K562 (cell line): ENCODE measurements at regions not wholly inside any gene's neighbourhood (a gene's known extent, or its start where the extent isn't known, plus 50 kb on each side); places are given as distances from the start of the nearest gene placed in this dataset.

ENCODE experiments used
- ARID1B ChIP-seq: fragments of 450-650 bp; IDR thresholded peaks from 2 replicates; pipeline ENCODE4 v1.6.1; 2016; ENCODE audit warnings: antibody characterized with exemption, mild to moderate bottlenecking, inconsistent platforms
- ATF7 ChIP-seq: fragments of 450-650 bp; IDR thresholded peaks from 2 replicates; pipeline ENCODE4 v1.7.1; 2014; ENCODE audit warnings: mild to moderate bottlenecking, moderate library complexity
- CHAMP1 ChIP-seq: fragments of 450-650 bp; IDR thresholded peaks from 2 replicates; pipeline ENCODE4 v1.6.1; 2016; ENCODE audit warnings: mild to moderate bottlenecking
- CHD4 ChIP-seq: fragments of 200-600 bp; sonication (generic); IDR thresholded peaks from 3 replicates; pipeline ENCODE4 v1.6.1; 2012; ENCODE audit warnings: low read depth, mild to moderate bottlenecking, mixed read lengths, low read length, inconsistent platforms; ENCODE audit not compliant: insufficient read depth, insufficient replicate concordance, poor library complexity, severe bottlenecking
- CREM ChIP-seq: IDR thresholded peaks from 2 replicates; pipeline ENCODE4 v1.6.1; 2014; ENCODE audit warnings: antibody characterized with exemption, low read depth
- FOS ChIP-seq: IDR thresholded peaks from 3 replicates; pipeline ENCODE4 v1.6.1; 2011; ENCODE audit not compliant: insufficient read length; ENCODE audit errors: extremely low read depth
- FOXA1 ChIP-seq: fragments of 450-650 bp; IDR thresholded peaks from 2 replicates; pipeline ENCODE4 v1.6.1; 2016; ENCODE audit warnings: mild to moderate bottlenecking, borderline replicate concordance
- FOXK2 ChIP-seq, 2 experiments: fragments of 450-650 bp; IDR thresholded peaks in 1 of 2; conservative IDR thresholded peaks in 1 of 2; 2 replicates each; pipeline ENCODE4 v1.6.1; 2016; ENCODE audit warnings: low read depth in 2 of 2, mild to moderate bottlenecking in 1 of 2
- HDAC6 ChIP-seq: IDR thresholded peaks from 2 replicates; pipeline ENCODE4 v1.6.1; 2012; ENCODE audit warnings: low read depth, mild to moderate bottlenecking, control low read depth, inconsistent platforms, low read length, moderate library complexity
- JUND ChIP-seq, 2 experiments: IDR thresholded peaks; 2 replicates in 1 of 2; 3 replicates in 1 of 2; pipeline ENCODE4 v1.6.1; 2011; ENCODE audit warnings: borderline replicate concordance in 2 of 2, low read depth in 2 of 2, low read length in 2 of 2, improper control_type of control experiment in 1 of 2, missing biosample characterization in 1 of 2, missing genetic modification characterization in 1 of 2, missing genetic modification reagents in 1 of 2
- L3MBTL2 ChIP-seq: fragments of 450-650 bp; IDR thresholded peaks from 2 replicates; pipeline ENCODE4 v1.6.1; 2016; ENCODE audit warnings: mild to moderate bottlenecking, moderate library complexity
- NFE2 ChIP-seq: IDR thresholded peaks from 2 replicates; pipeline ENCODE4 v1.6.1; 2014; ENCODE audit warnings: antibody characterized with exemption, low read depth
- NFIC ChIP-seq: fragments of 450-650 bp; IDR thresholded peaks from 2 replicates; pipeline ENCODE4 v1.6.1; 2017; ENCODE audit warnings: mild to moderate bottlenecking, inconsistent platforms
- PHF8 ChIP-seq: fragments of 200-600 bp; sonication (generic); IDR thresholded peaks from 2 replicates; pipeline ENCODE4 v1.6.1; 2012; ENCODE audit warnings: mixed run types, mild to moderate bottlenecking, inconsistent platforms, low read length, moderate library complexity, borderline replicate concordance
- PKNOX1 ChIP-seq: fragments of 450-650 bp; IDR thresholded peaks from 2 replicates; pipeline ENCODE4 v1.6.1; 2016
- RBM39 ChIP-seq: fragments of 200-400 bp; formaldehyde crosslinking; optimal IDR thresholded peaks from 2 replicates; pipeline ENCODE3; 2018; ENCODE audit warnings: low read depth, low read length
- SMAD4 ChIP-seq: fragments of 250-450 bp; sonication (Bioruptor Pico); conservative IDR thresholded peaks from 2 replicates; pipeline ENCODE4 v1.8.0; 2021; ENCODE audit warnings: inconsistent platforms, mild to moderate bottlenecking, moderate library complexity
- SREBF1 ChIP-seq: fragments of 150-350 bp; IDR thresholded peaks from 2 replicates; pipeline ENCODE4 v1.6.1; 2014; ENCODE audit warnings: antibody characterized with exemption, low read depth, low read length, borderline replicate concordance
- TEAD2 ChIP-seq: fragments of 450-650 bp; IDR thresholded peaks from 2 replicates; pipeline ENCODE4 v1.6.1; 2016; ENCODE audit warnings: missing genetic modification characterization, control low read depth, missing compliant biosample characterization
- ZNF347 ChIP-seq: fragments of 450-650 bp; formaldehyde crosslinking; IDR thresholded peaks from 2 replicates; pipeline ENCODE4 v1.4.0; 2020; ENCODE audit warnings: low read depth, mild to moderate bottlenecking, moderate library complexity
- ZZZ3 ChIP-seq: fragments of 450-650 bp; IDR thresholded peaks from 2 replicates; pipeline ENCODE4 v1.6.1; 2016; ENCODE audit warnings: antibody characterized with exemption, mild to moderate bottlenecking, moderate library complexity
- TF ChIP-seq, protein P1 (sequence below), 2 experiments: fragments of 150-350 bp in 1 of 2; IDR thresholded peaks; 2 replicates each; pipeline ENCODE4 v1.6.1; 2012 to 2016; ENCODE audit warnings: low read depth in 2 of 2, low read length in 2 of 2, mild to moderate bottlenecking in 1 of 2, moderate library complexity in 1 of 2

DNA sequence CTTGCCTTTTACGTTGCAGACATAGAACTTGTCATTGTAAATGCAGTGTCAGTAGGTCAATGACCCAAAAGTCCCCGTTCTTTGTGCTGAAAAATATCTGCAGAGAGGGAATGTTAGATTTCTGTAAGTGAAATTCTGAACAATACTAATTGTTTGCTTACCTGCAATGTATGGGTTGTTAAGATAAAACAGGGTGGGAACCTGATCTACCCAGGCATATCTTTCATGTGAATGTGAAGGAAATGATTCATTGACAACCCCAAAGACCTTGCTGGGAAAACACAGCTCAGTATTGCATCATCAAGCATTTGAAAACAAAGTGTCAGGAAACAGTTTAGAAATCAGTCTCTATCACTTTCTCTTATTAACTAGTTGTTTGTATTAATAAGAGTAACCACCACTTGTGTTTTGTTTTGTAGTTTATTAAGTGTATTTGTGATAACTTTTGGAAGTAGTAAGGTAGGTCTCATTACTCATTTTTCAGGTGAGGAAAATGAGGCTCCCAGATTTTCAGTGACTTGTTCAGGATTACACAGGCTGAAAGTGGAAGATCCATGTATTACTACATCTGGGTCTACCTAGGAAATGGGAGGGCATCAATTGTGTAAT is 57.9 kb upstream of the SLC38A2 start (continued):
- no peak for TF ChIP-seq ZZZ3
- no peak for TF ChIP-seq TEAD2 (tag)
- TF ChIP-seq PHF8 = no peak
- TF ChIP-seq, protein P1, sequence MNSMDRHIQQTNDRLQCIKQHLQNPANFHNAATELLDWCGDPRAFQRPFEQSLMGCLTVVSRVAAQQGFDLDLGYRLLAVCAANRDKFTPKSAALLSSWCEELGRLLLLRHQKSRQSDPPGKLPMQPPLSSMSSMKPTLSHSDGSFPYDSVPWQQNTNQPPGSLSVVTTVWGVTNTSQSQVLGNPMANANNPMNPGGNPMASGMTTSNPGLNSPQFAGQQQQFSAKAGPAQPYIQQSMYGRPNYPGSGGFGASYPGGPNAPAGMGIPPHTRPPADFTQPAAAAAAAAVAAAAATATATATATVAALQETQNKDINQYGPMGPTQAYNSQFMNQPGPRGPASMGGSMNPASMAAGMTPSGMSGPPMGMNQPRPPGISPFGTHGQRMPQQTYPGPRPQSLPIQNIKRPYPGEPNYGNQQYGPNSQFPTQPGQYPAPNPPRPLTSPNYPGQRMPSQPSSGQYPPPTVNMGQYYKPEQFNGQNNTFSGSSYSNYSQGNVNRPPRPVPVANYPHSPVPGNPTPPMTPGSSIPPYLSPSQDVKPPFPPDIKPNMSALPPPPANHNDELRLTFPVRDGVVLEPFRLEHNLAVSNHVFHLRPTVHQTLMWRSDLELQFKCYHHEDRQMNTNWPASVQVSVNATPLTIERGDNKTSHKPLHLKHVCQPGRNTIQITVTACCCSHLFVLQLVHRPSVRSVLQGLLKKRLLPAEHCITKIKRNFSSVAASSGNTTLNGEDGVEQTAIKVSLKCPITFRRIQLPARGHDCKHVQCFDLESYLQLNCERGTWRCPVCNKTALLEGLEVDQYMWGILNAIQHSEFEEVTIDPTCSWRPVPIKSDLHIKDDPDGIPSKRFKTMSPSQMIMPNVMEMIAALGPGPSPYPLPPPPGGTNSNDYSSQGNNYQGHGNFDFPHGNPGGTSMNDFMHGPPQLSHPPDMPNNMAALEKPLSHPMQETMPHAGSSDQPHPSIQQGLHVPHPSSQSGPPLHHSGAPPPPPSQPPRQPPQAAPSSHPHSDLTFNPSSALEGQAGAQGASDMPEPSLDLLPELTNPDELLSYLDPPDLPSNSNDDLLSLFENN (IDR thresholded peaks at IDR 0.05; ENCODE audit: low read depth in 2 of 2, low read length in 2 of 2) = peak in 1 of 2 experiments; percentile 67; a peak in 1 of 4 replicates
- peak; percentile 94 for TF ChIP-seq ARID1B
- TF ChIP-seq RBM39 = no peak
- peak; percentile 4 for TF ChIP-seq FOS
- no peak for TF ChIP-seq NFE2
- peak; percentile 69; the same call in 1 of the 2 replicates for TF ChIP-seq SMAD4 (CRISPR knock-in tag)
- no peak for TF ChIP-seq ZNF347
- TF ChIP-seq SREBF1 = no peak
- TF ChIP-seq CHD4 = no peak
- no peak for TF ChIP-seq HDAC6
- peak; percentile 64 for TF ChIP-seq CREM
- peak; percentile 72 for TF ChIP-seq CHAMP1
- no peak for TF ChIP-seq FOXA1
- peak; percentile 84 for TF ChIP-seq PKNOX1
- peak; percentile 64 to 75; a peak in 3 of 4 replicates for TF ChIP-seq FOXK2 (conservative IDR thresholded peaks at IDR 0.05 in 1 of 2, IDR thresholded peaks at IDR 0.05 in 1 of 2; ENCODE audit: low read depth in 2 of 2)
- peak; percentile 95 for TF ChIP-seq ATF7
- TF ChIP-seq NFIC = peak; percentile 64
- peak; percentile 32; the same call in 1 of the 2 replicates for TF ChIP-seq L3MBTL2
- peak; percentile 98 for TF ChIP-seq JUND (IDR thresholded peaks at IDR 0.05; ENCODE audit: borderline replicate concordance, low read depth, low read length)
- TF ChIP-seq JUND (tag; IDR thresholded peaks at IDR 0.05; ENCODE audit: borderline replicate concordance, low read depth, low read length) = peak; percentile 94
